H9 (cell line): ENCODE measurements at regions not wholly inside any gene's neighbourhood (a gene's known extent, or its start where the extent isn't known, plus 50 kb on each side); places are given as distances from the start of the nearest gene placed in this dataset.

Experiments used
- DNase-seq: peaks from one replicate; pipeline ENCODE4 v3.0.0-alpha.2; 2017
- H2AFZ ChIP-seq: one replicate; pipeline ENCODE4 v1.6.1; 2013; ENCODE audit warnings: mild to moderate bottlenecking, low read length, control low read depth, moderate library complexity
- H2AK5ac ChIP-seq: 2 replicates; pipeline ENCODE4 v1.6.1; 2013; ENCODE audit warnings: low read length, control low read depth, mixed read lengths; ENCODE audit not compliant: insufficient read length
- H2BK120ac ChIP-seq: one replicate; pipeline ENCODE4 v1.6.1; 2013; ENCODE audit warnings: low read depth, mild to moderate bottlenecking, low read length, control low read depth, inconsistent platforms; ENCODE audit not compliant: poor library complexity, severe bottlenecking
- H2BK12ac ChIP-seq: 2 replicates; pipeline ENCODE4 v1.6.1; 2013; ENCODE audit warnings: low read length, control low read depth, mixed read lengths, low read depth; ENCODE audit not compliant: insufficient read length
- H2BK15ac ChIP-seq: 2 replicates; pipeline ENCODE4 v1.6.1; 2013; ENCODE audit warnings: low read depth, low read length, control low read depth
- H2BK20ac ChIP-seq: one replicate; pipeline ENCODE4 v1.6.1; 2013; ENCODE audit warnings: low read depth, mild to moderate bottlenecking, low read length, control low read depth, inconsistent platforms; ENCODE audit not compliant: poor library complexity, severe bottlenecking
- H2BK5ac ChIP-seq: 2 replicates; pipeline ENCODE4 v1.6.1; 2013; ENCODE audit warnings: low read length, control low read depth, mixed read lengths; ENCODE audit not compliant: insufficient read length
- H3K14ac ChIP-seq: 2 replicates; pipeline ENCODE4 v1.6.1; 2013; ENCODE audit warnings: low read length, control low read depth; ENCODE audit not compliant: insufficient read depth
- H3K18ac ChIP-seq: 2 replicates; pipeline ENCODE4 v1.6.1; 2013; ENCODE audit warnings: low read depth, mild to moderate bottlenecking, mixed read lengths, low read length, control low read depth; ENCODE audit not compliant: insufficient read length
- H3K23ac ChIP-seq: 2 replicates; pipeline ENCODE4 v1.6.1; 2013; ENCODE audit warnings: low read length, control low read depth, mixed read lengths, low read depth; ENCODE audit not compliant: insufficient read length
- H3K23me2 ChIP-seq: 2 replicates; pipeline ENCODE4 v1.6.1; 2013; ENCODE audit warnings: low read depth, mild to moderate bottlenecking, mixed read lengths, low read length, control low read depth; ENCODE audit not compliant: insufficient read length, poor library complexity, severe bottlenecking
- H3K27ac ChIP-seq: 2 replicates; pipeline ENCODE4 v1.5.1; 2013; ENCODE audit warnings: low read length, control low read depth, mixed read lengths, low read depth; ENCODE audit not compliant: insufficient read length
- H3K27me3 ChIP-seq: 2 replicates; pipeline ENCODE4 v1.6.1; 2013; ENCODE audit warnings: low read length, control low read depth, inconsistent platforms; ENCODE audit not compliant: insufficient read depth
- H3K4ac ChIP-seq: 2 replicates; pipeline ENCODE4 v1.6.1; 2013; ENCODE audit warnings: low read depth, mild to moderate bottlenecking, control low read depth, inconsistent platforms, low read length, moderate library complexity
- H3K4me1 ChIP-seq: 2 replicates; pipeline ENCODE4 v1.6.1; 2013; ENCODE audit warnings: low read length, control low read depth, inconsistent platforms; ENCODE audit not compliant: insufficient read depth
- H3K4me2 ChIP-seq: 2 replicates; pipeline ENCODE4 v1.6.1; 2013; ENCODE audit warnings: low read length, control low read depth, mixed read lengths; ENCODE audit not compliant: insufficient read length, insufficient read depth
- H3K56ac ChIP-seq: 2 replicates; pipeline ENCODE4 v1.6.1; 2013; ENCODE audit warnings: low read depth, mild to moderate bottlenecking, mixed read lengths, low read length, control low read depth; ENCODE audit not compliant: insufficient read length
- H3K79me1 ChIP-seq: 2 replicates; pipeline ENCODE4 v1.6.1; 2013; ENCODE audit warnings: low read depth, mild to moderate bottlenecking, moderate library complexity, low read length, control low read depth, inconsistent platforms; ENCODE audit not compliant: insufficient read depth, poor library complexity, severe bottlenecking
- H3K79me2 ChIP-seq: 2 replicates; pipeline ENCODE4 v1.6.1; 2013; ENCODE audit warnings: low read length, control low read depth, inconsistent platforms; ENCODE audit not compliant: insufficient read depth
- H3K9ac ChIP-seq: 2 replicates; pipeline ENCODE4 v1.6.1; 2013; ENCODE audit warnings: low read length, control low read depth, mixed read lengths; ENCODE audit not compliant: insufficient read length; ENCODE audit errors: extremely low read depth
- H3K9me3 ChIP-seq: one replicate; pipeline ENCODE4 v1.6.1; 2013; ENCODE audit warnings: low read depth, low read length, inconsistent platforms; ENCODE audit not compliant: control insufficient read depth
- H3T11ph ChIP-seq: one replicate; pipeline ENCODE4 v1.6.1; 2013; ENCODE audit warnings: mild to moderate bottlenecking, low read length, control low read depth, inconsistent platforms
- H4K20me1 ChIP-seq: one replicate; pipeline ENCODE4 v1.6.1; 2013; ENCODE audit not compliant: control insufficient read depth, insufficient read length, insufficient read depth
- H4K5ac ChIP-seq: 2 replicates; pipeline ENCODE4 v1.6.1; 2013; ENCODE audit warnings: low read depth, mild to moderate bottlenecking, mixed read lengths, low read length, control low read depth; ENCODE audit not compliant: insufficient read length
- H4K8ac ChIP-seq: replicated peaks from 2 replicates; pipeline ENCODE4 v1.6.1; 2013; ENCODE audit warnings: low read length, control low read depth, mixed read lengths, low read depth; ENCODE audit not compliant: insufficient read length
- H4K91ac ChIP-seq: 2 replicates; pipeline ENCODE4 v1.6.1; 2013; ENCODE audit warnings: low read depth, mild to moderate bottlenecking, moderate library complexity, mixed read lengths, low read length, control low read depth; ENCODE audit not compliant: insufficient read length
- H3K27ac Mint-ChIP-seq, 3 experiments: 2 replicates in 2 of 3; 3 replicates in 1 of 3; pipeline ENCODE4 v1.8.0; 2020 to 2021; ENCODE audit warnings: mixed read lengths in 3 of 3, mild to moderate bottlenecking in 1 of 3, moderate library complexity in 1 of 3
- H3K27me3 Mint-ChIP-seq: 2 replicates; pipeline ENCODE4 v1.8.0; 2021; ENCODE audit warnings: low read depth, mild to moderate bottlenecking, moderate library complexity, mixed read lengths
- H3K36me3 Mint-ChIP-seq, 3 experiments: 2 replicates in 2 of 3; 3 replicates in 1 of 3; pipeline ENCODE4 v1.8.0; 2020 to 2021; ENCODE audit warnings: low read depth in 3 of 3, mixed read lengths in 3 of 3; ENCODE audit not compliant: insufficient read depth in 1 of 3
- H3K4me1 Mint-ChIP-seq, 2 experiments: 2 replicates each; pipeline ENCODE4 v1.8.0; 2020; ENCODE audit warnings: mixed read lengths in 2 of 2
- H3K4me3 Mint-ChIP-seq, 2 experiments: 2 replicates in 1 of 2; 3 replicates in 1 of 2; pipeline ENCODE4 v1.8.0; 2020 to 2021; ENCODE audit warnings: mild to moderate bottlenecking in 2 of 2, mixed read lengths in 2 of 2, moderate library complexity in 1 of 2
- H3K9me3 Mint-ChIP-seq, 2 experiments: 2 replicates in 1 of 2; 3 replicates in 1 of 2; pipeline ENCODE4 v1.8.0; 2020; ENCODE audit warnings: mild to moderate bottlenecking in 2 of 2, mixed read lengths in 2 of 2, moderate library complexity in 1 of 2
- CTCF ChIP-seq: fragments of 200-600 bp; sonication (generic); conservative IDR thresholded peaks from 3 replicates; pipeline ENCODE4 v1.8.0; 2021; ENCODE audit warnings: antibody characterized with exemption, mild to moderate bottlenecking
- WGBS: extraction: QIAGEN DNeasy Blood & Tissue Kit; methylation state at CpG from one replicate; pipeline ENCODE4 v1.1.7; 2013; ENCODE audit warnings: missing lambda C conversion rate, low lambda C conversion rate, mixed read lengths; ENCODE audit not compliant: insufficient read length; ENCODE audit errors: extremely low coverage; 5-methylcytosine and 5-hydroxymethylcytosine counted together

- WGBS: no CpG with 5 or more reads among the region's 6 CpGs
- Histone ChIP-seq H2BK5ac (no peak overlapping the region), H2BK20ac (no peak overlapping the region), H3K4me1 (no peaks in the 10 kb centered on the region), H3K79me2 (no peaks in the 10 kb centered on the region), H2AK5ac (no peak overlapping the region), H3K18ac (no peak overlapping the region), H3K27me3 (no peaks in the 10 kb centered on the region), H2BK120ac (no peak overlapping the region), H3K79me1 (no peaks in the 10 kb centered on the region), H4K8ac (no peak overlapping the region), H4K5ac (no peak overlapping the region), H2AFZ (no peak overlapping the region), H3K4me2 (no peak overlapping the region), H3K56ac (no peak overlapping the region), H3K23me2 (no peaks in the 10 kb centered on the region), H2BK12ac (no peak overlapping the region), H2BK15ac (no peak overlapping the region), H3K4ac (no peak overlapping the region), H3T11ph (no peak overlapping the region), H3K9me3 (no peaks in the 10 kb centered on the region), H3K27ac (no peak overlapping the region), H4K20me1 (no peaks in the 10 kb centered on the region), H3K14ac (no peak overlapping the region), H4K91ac (no peak overlapping the region), H3K23ac (no peak overlapping the region), H3K9ac (no peak overlapping the region)
- no peak for DNase-seq
- TF ChIP-seq CTCF: no peak
- no peak overlapping the region for H3K27ac Mint-ChIP-seq
- H3K36me3 Mint-ChIP-seq: no peaks in the 10 kb centered on the region
- no peaks in the 10 kb centered on the region for H3K4me1 Mint-ChIP-seq
- no peaks in the 10 kb centered on the region; a peak in 1 of 5 replicates for H3K9me3 Mint-ChIP-seq
- H3K27me3 Mint-ChIP-seq: no peaks in the 10 kb centered on the region
- no peak overlapping the region for H3K4me3 Mint-ChIP-seq
These were observed 910.0 kb upstream of the ROBO1 start for GRCh38 chr3:80677796-80678195.
